ENCODE measurements at regions not wholly inside any gene's neighbourhood (a gene's known extent, or its start where the extent isn't known, plus 50 kb on each side); places are given as distances from the start of the nearest gene placed in this dataset.

DNA sequence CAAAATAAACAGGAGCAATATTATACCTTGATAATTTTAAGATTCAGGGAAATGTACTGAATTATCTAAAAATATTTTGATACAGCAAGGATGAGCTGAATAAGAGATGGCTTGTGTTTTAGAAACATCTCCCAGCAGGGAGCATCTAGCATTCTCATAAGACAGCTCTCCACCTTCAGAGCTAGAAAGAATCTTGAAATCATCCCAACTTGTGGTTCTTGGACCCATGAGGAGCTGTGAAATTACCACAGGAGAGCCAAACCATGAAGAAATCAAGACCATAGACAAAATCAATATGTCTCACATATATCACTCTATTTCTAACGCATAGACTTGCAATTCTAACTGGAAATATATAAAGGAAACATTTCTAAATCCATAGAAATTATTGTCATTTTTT is 210.6 kb upstream of the DKK2 start:
- TF ChIP-seq POLR2A (IDR thresholded peaks at IDR 0.05; ENCODE audit: low read depth, low read length) = no peak
- TF ChIP-seq, protein P1, sequence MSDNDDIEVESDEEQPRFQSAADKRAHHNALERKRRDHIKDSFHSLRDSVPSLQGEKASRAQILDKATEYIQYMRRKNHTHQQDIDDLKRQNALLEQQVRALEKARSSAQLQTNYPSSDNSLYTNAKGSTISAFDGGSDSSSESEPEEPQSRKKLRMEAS (IDR thresholded peaks at IDR 0.05; ENCODE audit: insufficient read depth, insufficient read length) = no peak
- TF ChIP-seq, protein P2, sequence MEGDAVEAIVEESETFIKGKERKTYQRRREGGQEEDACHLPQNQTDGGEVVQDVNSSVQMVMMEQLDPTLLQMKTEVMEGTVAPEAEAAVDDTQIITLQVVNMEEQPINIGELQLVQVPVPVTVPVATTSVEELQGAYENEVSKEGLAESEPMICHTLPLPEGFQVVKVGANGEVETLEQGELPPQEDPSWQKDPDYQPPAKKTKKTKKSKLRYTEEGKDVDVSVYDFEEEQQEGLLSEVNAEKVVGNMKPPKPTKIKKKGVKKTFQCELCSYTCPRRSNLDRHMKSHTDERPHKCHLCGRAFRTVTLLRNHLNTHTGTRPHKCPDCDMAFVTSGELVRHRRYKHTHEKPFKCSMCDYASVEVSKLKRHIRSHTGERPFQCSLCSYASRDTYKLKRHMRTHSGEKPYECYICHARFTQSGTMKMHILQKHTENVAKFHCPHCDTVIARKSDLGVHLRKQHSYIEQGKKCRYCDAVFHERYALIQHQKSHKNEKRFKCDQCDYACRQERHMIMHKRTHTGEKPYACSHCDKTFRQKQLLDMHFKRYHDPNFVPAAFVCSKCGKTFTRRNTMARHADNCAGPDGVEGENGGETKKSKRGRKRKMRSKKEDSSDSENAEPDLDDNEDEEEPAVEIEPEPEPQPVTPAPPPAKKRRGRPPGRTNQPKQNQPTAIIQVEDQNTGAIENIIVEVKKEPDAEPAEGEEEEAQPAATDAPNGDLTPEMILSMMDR (IDR thresholded peaks at IDR 0.05; ENCODE audit: extremely low read depth in 1 of 2, insufficient read depth in 1 of 2, low read depth in 1 of 2, low read length in 2 of 2) = no peak
- no peak for TF ChIP-seq MYC (IDR thresholded peaks at IDR 0.05; ENCODE audit: low read depth, low read length)
- no peak for TF ChIP-seq POLR2AphosphoS5 (IDR thresholded peaks at IDR 0.05; ENCODE audit: insufficient read depth, low read depth, low read length)
